Posterior cingulate gyrus (tissue), 11 donors: ENCODE measurements at regions not wholly inside any gene's neighbourhood (a gene's known extent, or its start where the extent isn't known, plus 50 kb on each side); places are given as distances from the start of the nearest gene placed in this dataset.
"Not testable (repeated sequence)": the region's sequence is repeated elsewhere in the genome, so short reads cannot be mapped to it uniquely, and the experiment has no call there.

ENCODE experiments used
- DNase-seq, 10 donors: peaks; one replicate each; pipeline versions ENCODE4 v3.0.0 to v3.0.0-alpha.2; 2020 to 2021; ENCODE audit warnings: mixed read lengths in 3 of 10
- intact Hi-C: fragments of 100-400 bp; cut with DNase I; formaldehyde crosslinking; loops from one replicate; pipeline ENCODE4 v1.15.1; 2023

- no peak for DNase-seq
- intact Hi-C loops = no loop called here
These were observed 57.5 kb upstream of the DYNLT3 start for GRCh38 chrX:37904833-37905232.

- intact Hi-C loops = no loop called here
- DNase-seq = peak in 6 of 10 donors; percentile 5 to 83 (median 36)
These were observed 58.2 kb upstream of the DYNLT3 start for GRCh38 chrX:37905436-37906147.

GRCh38 chrX:37906357-37906756 lies 59.0 kb upstream of the DYNLT3 start:
- no peak for DNase-seq
- intact Hi-C loops = no loop called here

- no peak for DNase-seq
- intact Hi-C loops = no loop called here
These were observed 62.8 kb upstream of the DYNLT3 start for GRCh38 chrX:37910186-37910585.

GRCh38 chrX:37912304-37912703 lies 64.9 kb upstream of the DYNLT3 start:
- no peak for DNase-seq
- intact Hi-C loops = no loop called here

GRCh38 chrX:37912777-37913176 lies 65.4 kb upstream of the DYNLT3 start:
- no peak for DNase-seq
- intact Hi-C loops = no loop called here

- DNase-seq = no peak
- intact Hi-C loops = no loop called here
These were observed 70.8 kb upstream of the DYNLT3 start for GRCh38 chrX:37918168-37918567.

GRCh38 chrX:37918703-37919102 lies 71.3 kb upstream of the DYNLT3 start:
- intact Hi-C loops = no loop called here
- DNase-seq = no peak

GRCh38 chrX:37921758-37922157 lies 74.4 kb upstream of the DYNLT3 start:
- DNase-seq = no peak
- intact Hi-C loops = no loop called here

- intact Hi-C loops = no loop called here
- DNase-seq = no peak
These were observed 75.6 kb upstream of the DYNLT3 start for GRCh38 chrX:37922928-37923327.

GRCh38 chrX:37925761-37926160 lies 78.4 kb upstream of the DYNLT3 start:
- intact Hi-C loops = loop anchor here (5.0 kb wide), 1 partner anchor 242 kb away; no protein-coding TSS in a partner anchor
- DNase-seq = not testable (repeated sequence)

GRCh38 chrX:37926700-37927099 lies 79.3 kb upstream of the DYNLT3 start:
- DNase-seq = no peak
- intact Hi-C loops = loop anchor here (5.0 kb wide), 1 partner anchor 241 kb away; no protein-coding TSS in a partner anchor

- intact Hi-C loops = no loop called here
- no peak for DNase-seq
These were observed 64.2 kb upstream of the SYTL5 start for GRCh38 chrX:37942170-37942569.

- intact Hi-C loops = no loop called here
- no peak for DNase-seq
These were observed 62.6 kb upstream of the SYTL5 start for GRCh38 chrX:37943554-37944344.

GRCh38 chrX:37946197-37946596 lies 60.2 kb upstream of the SYTL5 start:
- DNase-seq = no peak
- intact Hi-C loops = no loop called here

- DNase-seq = no peak
- intact Hi-C loops = no loop called here
These were observed 51.1 kb upstream of the SYTL5 start for GRCh38 chrX:37955273-37955672.

GRCh38 chrX:37956223-37956622 lies 50.1 kb upstream of the SYTL5 start:
- intact Hi-C loops = no loop called here
- no peak for DNase-seq
